Mucosa of descending colon (tissue), 3 donors: ENCODE measurements at regions not wholly inside any gene's neighbourhood (a gene's known extent, or its start where the extent isn't known, plus 50 kb on each side); places are given as distances from the start of the nearest gene placed in this dataset.

ENCODE experiments used
- ATAC-seq: fragments of 200-7000 bp; cut with Tn5 transposase; one replicate; pipeline ENCODE4 v1.9.1; 2020; ENCODE audit warnings: mild to moderate bottlenecking, moderate library complexity
- DNase-seq, 3 donors: peaks; one replicate each; pipeline ENCODE4 v3.0.0-alpha.2; 2020
- H3K36me3 ChIP-seq: fragments of 200-600 bp; one replicate; pipeline ENCODE4 v1.8.0; 2021; ENCODE audit warnings: low read depth, mild to moderate bottlenecking
- H3K4me1 ChIP-seq: fragments of 200-600 bp; one replicate; pipeline ENCODE4 v1.8.0; 2021; ENCODE audit warnings: low read depth, mild to moderate bottlenecking
- H3K4me3 ChIP-seq: fragments of 200-600 bp; one replicate; pipeline ENCODE4 v1.8.0; 2021; ENCODE audit warnings: mild to moderate bottlenecking
- H3K9me3 ChIP-seq: fragments of 200-600 bp; one replicate; pipeline ENCODE4 v1.8.0; 2021; ENCODE audit warnings: mild to moderate bottlenecking
- intact Hi-C, 2 donors: fragments of 100-400 bp; cut with DNase I in 1 of 2; cut with micrococcal nuclease in 1 of 2; formaldehyde crosslinking; loops; one replicate each; pipeline versions ENCODE4 v1.11.0 to v1.11.1; 2022; cut with DNase I, micrococcal nuclease
- TF ChIP-seq, protein P1 (sequence below): fragments of 200-600 bp; IDR thresholded peaks from one replicate; pipeline ENCODE4 v1.8.0; 2022; ENCODE audit warnings: antibody characterized with exemption, mild to moderate bottlenecking
- donor health status: DM: no; HTN: no; CAD: no; lungs with moderate emphysema.
- donor health status: DM: no; HTN: no; CAD: no.
- donor health status: DM: no; HTN: yes; CAD: no.

DNA sequence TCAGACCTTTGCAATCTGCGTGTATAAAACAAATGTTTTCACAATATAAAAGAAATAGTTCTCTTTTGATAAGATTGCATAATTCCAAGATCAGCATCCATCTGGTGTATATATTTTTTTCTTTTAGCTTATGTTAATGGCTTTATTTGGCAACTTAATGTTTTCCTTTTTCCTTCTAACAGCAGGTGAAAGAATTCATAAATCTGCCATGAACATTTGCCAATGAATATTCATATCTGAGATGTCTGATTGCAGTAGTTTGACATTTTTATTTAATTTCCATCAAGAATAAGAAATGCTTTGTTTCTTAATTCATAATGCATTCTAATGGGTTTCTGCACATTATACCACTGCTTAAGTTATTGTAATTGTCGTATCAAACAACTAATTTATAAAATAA is 184.4 kb upstream of the ROBO2 start:
- intact Hi-C loops = no loop called here
- no peaks in the 10 kb centered on the region for H3K4me1 ChIP-seq
- H3K4me3 ChIP-seq = no peak overlapping the region
- DNase-seq (no peak), ATAC-seq (no peak)
- H3K36me3 ChIP-seq = no peaks in the 10 kb centered on the region
- TF ChIP-seq, protein P1, sequence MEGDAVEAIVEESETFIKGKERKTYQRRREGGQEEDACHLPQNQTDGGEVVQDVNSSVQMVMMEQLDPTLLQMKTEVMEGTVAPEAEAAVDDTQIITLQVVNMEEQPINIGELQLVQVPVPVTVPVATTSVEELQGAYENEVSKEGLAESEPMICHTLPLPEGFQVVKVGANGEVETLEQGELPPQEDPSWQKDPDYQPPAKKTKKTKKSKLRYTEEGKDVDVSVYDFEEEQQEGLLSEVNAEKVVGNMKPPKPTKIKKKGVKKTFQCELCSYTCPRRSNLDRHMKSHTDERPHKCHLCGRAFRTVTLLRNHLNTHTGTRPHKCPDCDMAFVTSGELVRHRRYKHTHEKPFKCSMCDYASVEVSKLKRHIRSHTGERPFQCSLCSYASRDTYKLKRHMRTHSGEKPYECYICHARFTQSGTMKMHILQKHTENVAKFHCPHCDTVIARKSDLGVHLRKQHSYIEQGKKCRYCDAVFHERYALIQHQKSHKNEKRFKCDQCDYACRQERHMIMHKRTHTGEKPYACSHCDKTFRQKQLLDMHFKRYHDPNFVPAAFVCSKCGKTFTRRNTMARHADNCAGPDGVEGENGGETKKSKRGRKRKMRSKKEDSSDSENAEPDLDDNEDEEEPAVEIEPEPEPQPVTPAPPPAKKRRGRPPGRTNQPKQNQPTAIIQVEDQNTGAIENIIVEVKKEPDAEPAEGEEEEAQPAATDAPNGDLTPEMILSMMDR = no peak
- no peaks in the 10 kb centered on the region for H3K9me3 ChIP-seq

DNA sequence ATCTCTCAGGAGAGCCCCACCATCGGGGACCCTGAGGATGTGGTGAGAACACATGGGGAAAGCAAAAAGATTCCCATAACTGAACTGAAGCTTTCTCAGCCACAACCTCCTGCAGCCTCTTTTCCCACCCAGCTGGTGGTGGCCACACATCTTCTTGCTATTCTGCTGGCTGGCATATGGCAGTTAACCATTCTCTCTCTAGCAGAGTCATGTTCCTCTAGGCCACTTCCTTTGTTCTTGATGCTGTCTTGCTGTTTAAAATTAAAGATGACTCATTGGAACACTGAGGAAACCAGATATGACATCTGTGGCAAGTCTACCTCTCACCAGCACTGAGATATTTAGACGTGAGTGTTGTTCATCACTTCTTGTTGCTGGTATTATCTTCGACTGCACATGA is 180.3 kb upstream of the ROBO2 start:
- ATAC-seq (no peak), DNase-seq (no peak)
- intact Hi-C loops = no loop called here
- H3K4me1 ChIP-seq = no peaks in the 10 kb centered on the region
- TF ChIP-seq, protein P1 = no peak
- no peaks in the 10 kb centered on the region for H3K9me3 ChIP-seq
- H3K4me3 ChIP-seq = no peak overlapping the region
- H3K36me3 ChIP-seq = no peaks in the 10 kb centered on the region

DNA sequence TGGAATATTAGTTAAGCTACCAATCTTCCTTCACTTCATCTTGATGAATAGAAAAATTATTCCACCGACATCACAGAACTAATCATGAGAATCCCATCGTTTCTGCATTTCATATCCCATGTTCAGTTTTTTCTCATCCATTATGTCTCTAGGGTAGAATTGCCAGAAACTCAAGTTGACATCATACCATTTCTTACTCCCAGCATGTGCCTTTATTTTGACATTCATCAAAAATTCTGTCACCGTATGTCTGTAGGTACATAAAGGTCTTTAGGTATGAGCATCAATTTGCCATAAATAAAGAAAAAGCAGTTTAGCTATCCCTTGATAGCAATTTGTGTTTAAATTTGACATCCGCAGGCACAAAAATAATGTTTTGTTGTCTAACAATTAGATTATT is 175.5 kb upstream of the ROBO2 start:
- Histone ChIP-seq H3K36me3 (no peaks in the 10 kb centered on the region), H3K9me3 (no peaks in the 10 kb centered on the region), H3K4me1 (no peaks in the 10 kb centered on the region), H3K4me3 (no peak overlapping the region)
- intact Hi-C loops = no loop called here
- ATAC-seq (no peak), DNase-seq (no peak)
- TF ChIP-seq, protein P1 = no peak

DNA sequence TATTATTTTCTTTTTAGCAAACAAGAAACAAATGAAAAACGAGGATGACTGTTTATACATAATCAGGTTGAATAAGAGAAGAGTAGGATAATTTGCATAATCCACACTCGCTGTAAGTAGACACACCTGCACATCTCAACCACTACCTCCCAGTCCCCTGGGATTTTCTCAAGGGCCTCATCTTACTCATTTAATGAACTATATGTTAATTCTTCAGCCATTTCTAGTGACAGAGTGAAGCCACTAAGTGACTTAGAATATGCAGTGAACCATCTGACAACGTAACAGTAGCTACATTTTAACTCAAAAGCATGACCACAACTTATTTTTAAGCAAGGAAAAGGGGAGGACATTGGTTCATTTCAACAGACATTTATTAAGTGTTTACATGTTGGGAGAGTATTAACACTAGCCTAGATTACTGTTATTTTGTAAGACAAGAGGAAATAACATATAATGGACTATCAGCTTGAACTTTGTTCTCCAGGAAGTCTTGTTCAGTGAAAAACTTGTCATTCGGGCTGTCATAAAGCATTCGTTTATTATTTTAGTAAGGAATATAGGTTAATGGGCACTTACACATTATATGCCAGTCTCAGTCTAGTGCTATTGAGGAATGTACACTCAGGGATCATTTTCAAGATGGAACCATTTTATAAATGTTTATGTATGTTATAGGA is 173.0 kb upstream of the ROBO2 start:
- Histone ChIP-seq H3K4me1 (no peaks in the 10 kb centered on the region), H3K36me3 (no peaks in the 10 kb centered on the region), H3K4me3 (no peak overlapping the region), H3K9me3 (no peaks in the 10 kb centered on the region)
- intact Hi-C loops = no loop called here
- DNase-seq (no peak), ATAC-seq (peak; percentile 64)
- TF ChIP-seq, protein P1 = no peak

DNA sequence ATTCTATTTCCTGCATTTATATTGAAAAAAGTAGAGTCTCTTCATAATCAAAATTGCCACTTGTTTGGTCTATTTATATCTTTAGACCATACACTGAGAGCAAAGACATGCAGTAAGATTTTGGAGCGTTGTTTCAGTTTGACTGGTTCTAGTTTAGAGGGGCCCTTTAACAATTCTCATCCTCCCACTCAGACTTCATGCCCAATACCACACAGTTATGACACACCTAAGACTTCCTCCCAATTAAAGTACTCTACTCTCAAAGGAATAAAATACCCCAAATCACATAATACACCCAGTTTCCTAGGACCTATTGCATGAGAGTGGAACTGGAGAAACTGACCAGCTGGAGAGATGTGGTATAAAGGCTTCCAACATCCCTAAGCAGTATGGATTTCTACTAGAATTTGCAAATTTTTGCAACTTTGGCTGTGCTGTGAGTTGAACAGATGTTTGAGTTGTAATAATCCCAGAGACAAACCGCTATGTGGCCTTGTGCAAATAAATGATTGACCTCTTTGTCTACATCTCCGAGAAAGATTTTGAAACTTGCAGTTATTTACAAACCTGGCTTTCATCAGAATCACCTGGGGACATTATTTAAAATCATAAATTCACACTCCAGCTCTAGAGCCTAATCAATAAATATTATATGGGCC is 170.0 kb upstream of the ROBO2 start:
- intact Hi-C loops = no loop called here
- H3K4me3 ChIP-seq = no peak overlapping the region
- DNase-seq = no peak
- H3K4me1 ChIP-seq = peaks cover 3% of the 10 kb centered on the region
- H3K9me3 ChIP-seq = no peaks in the 10 kb centered on the region
- H3K36me3 ChIP-seq = no peaks in the 10 kb centered on the region
- TF ChIP-seq, protein P1 = no peak
- ATAC-seq = no peak
